Panc1 (cell line): ENCODE measurements at regions not wholly inside any gene's neighbourhood (a gene's known extent, or its start where the extent isn't known, plus 50 kb on each side); places are given as distances from the start of the nearest gene placed in this dataset.

Experiments
- ATAC-seq: fragments of 200-7000 bp; cut with Tn5 transposase; 2 replicates; pipeline ENCODE4 v1.9.1; 2020; ENCODE audit warnings: mild to moderate bottlenecking, moderate library complexity
- BruUV-seq: library from RNA; stranded (reverse); fragments of 400-500 nt; replicated peaks from 2 replicates; lab custom pipeline; 2021; lab: Mats Ljungman, UMichigan
- CTCF ChIA-PET: fragments of 300-600 bp; sonication (Branson Sonifier 250); formaldehyde crosslinking; loops from one replicate; lab custom pipeline; 2022; ENCODE audit warnings: antibody characterized with exemption; lab: Charles Lee
- POLR2A ChIA-PET: fragments of 300-600 bp; sonication (Branson Sonifier 250); formaldehyde crosslinking; loops from one replicate; lab custom pipeline; 2022; ENCODE audit warnings: antibody characterized with exemption; lab: Charles Lee
- DNase-seq: peaks from one replicate; pipeline ENCODE4 v3.0.0-alpha.2; 2010; ENCODE audit warnings: low read depth, low spot score
- H3K27ac ChIP-seq: 2 replicates; pipeline ENCODE4 v1.5.1; 2011; ENCODE audit warnings: mild to moderate bottlenecking, low read length, inconsistent platforms
- H3K27me3 ChIP-seq: fragments of 200-500 bp; sonication (Bioruptor generic); 2 replicates; pipeline ENCODE4 v1.6.0; 2014; ENCODE audit warnings: low read length, inconsistent platforms; ENCODE audit not compliant: control insufficient read depth, insufficient read depth
- H3K36me3 ChIP-seq: fragments of 200-500 bp; sonication (Bioruptor generic); 2 replicates; pipeline ENCODE4 v1.5.1; 2014; ENCODE audit warnings: inconsistent platforms, mild to moderate bottlenecking, low read length, moderate library complexity; ENCODE audit not compliant: control insufficient read depth, insufficient read depth
- H3K4me1 ChIP-seq: 2 replicates; pipeline ENCODE4 v1.5.1; 2011; ENCODE audit warnings: inconsistent platforms, mild to moderate bottlenecking, low read length, moderate library complexity; ENCODE audit not compliant: control insufficient read depth, insufficient read depth
- H3K4me3 ChIP-seq, 2 experiments: 2 replicates each; pipeline ENCODE4 v1.5.1; 2011 to 2012; ENCODE audit warnings: low read depth in 2 of 2, low read length in 2 of 2, mild to moderate bottlenecking in 2 of 2, inconsistent platforms in 1 of 2, moderate library complexity in 1 of 2
- H3K9me3 ChIP-seq: fragments of 200-500 bp; sonication (Bioruptor generic); 2 replicates; pipeline ENCODE4 v1.5.1; 2014; ENCODE audit warnings: low read depth, mild to moderate bottlenecking, inconsistent platforms, low read length, moderate library complexity; ENCODE audit not compliant: control insufficient read depth, insufficient read depth
- POLR2AphosphoS5 ChIP-seq: IDR thresholded peaks from 2 replicates; pipeline ENCODE4 v1.6.1; 2012; ENCODE audit warnings: mild to moderate bottlenecking, low read depth, low read length, moderate library complexity
- SIN3A ChIP-seq: IDR thresholded peaks from 2 replicates; pipeline ENCODE4 v1.6.1; 2012; ENCODE audit warnings: low read depth, mild to moderate bottlenecking, low read length, moderate library complexity, borderline replicate concordance; ENCODE audit not compliant: insufficient read depth
- TCF7L2 ChIP-seq: IDR thresholded peaks from 2 replicates; pipeline ENCODE4 v1.6.1; 2011; ENCODE audit warnings: mild to moderate bottlenecking, low read depth, low read length, inconsistent platforms
- in situ Hi-C: cut with HindIII; loops from 2 replicates; pipeline ENCODE4 v1.10.0; 2016; ENCODE audit warnings: low sequenced_read_pairs, low pct_unique_long_range_greater_than_20kb
- intact Hi-C: fragments of 100-400 bp; cut with micrococcal nuclease; formaldehyde crosslinking; loops from one replicate; pipeline ENCODE4 v1.10.0; 2022; ENCODE audit not compliant: unreplicated experiment
- TF ChIP-seq, protein P1 (sequence below), 2 experiments: IDR thresholded peaks; 2 replicates each; pipeline ENCODE4 v1.6.1; 2011 to 2012; ENCODE audit warnings: low read depth in 2 of 2, control low read depth in 1 of 2, low read length in 1 of 2, mild to moderate bottlenecking in 1 of 2, moderate library complexity in 1 of 2; ENCODE audit not compliant: insufficient read depth in 1 of 2
- TF ChIP-seq, protein P2 (sequence below): fragments of 450-650 bp; IDR thresholded peaks from 2 replicates; pipeline ENCODE4 v1.5.1; 2017; ENCODE audit warnings: mild to moderate bottlenecking

DNA sequence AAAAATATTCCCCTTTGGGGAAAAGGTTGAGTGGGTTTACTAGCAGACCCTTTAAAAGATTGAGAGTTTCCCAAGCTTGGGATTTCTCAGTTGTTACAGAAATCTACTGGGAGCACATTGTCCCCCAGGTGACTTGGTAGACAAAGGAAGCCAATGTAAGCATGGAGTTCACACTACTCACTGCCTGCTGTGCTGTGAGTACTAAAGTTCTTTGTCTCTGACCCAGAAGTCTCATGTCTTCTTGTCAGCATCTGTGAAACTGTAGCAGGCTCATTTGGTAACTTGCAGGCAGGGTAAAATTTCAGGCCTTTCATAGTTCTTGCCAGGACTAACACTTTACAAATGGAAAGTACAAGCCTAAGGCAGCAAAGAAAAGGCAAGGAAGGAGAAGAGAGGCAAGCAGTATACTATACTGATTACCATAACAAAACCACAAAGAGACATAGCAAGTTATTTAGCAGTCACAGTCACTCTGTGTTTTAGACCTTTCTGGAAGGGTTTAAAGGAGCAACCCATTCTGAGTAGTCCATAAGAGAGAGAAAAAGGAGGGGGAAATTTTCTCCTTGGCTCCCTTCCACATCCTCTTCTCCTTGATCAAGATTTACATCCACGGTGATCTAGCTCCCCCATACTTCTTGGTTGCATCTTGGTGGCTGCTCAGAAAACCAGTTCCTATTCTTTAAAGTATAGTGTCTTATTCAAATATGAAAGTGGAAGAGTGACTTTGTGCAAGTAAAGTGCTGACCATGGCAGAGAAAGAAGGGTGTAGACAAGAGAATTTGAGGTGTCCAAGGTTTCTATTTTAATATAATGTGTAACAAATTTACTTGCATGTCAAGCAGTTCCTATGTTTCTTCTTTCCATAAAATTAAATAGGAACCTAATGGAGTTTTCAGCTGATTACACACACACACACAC is 160.0 kb upstream of the PDE5A start:
- in situ Hi-C loops, result no loop called here
- Histone ChIP-seq H3K36me3 (no peaks in the 10 kb centered on the region), H3K27ac (peak overlapping the region; percentile 49; the same call in 1 of the 2 replicates), H3K4me3 (no peak overlapping the region), H3K4me1 (no peaks in the 10 kb centered on the region), H3K27me3 (no peaks in the 10 kb centered on the region), H3K9me3 (peaks cover 3% of the 10 kb centered on the region; the same call in 1 of the 2 replicates)
- POLR2A ChIA-PET, result no interaction called here
- intact Hi-C loops, result no loop called here
- DNase-seq (no peak), ATAC-seq (no peak)
- CTCF ChIA-PET, result no interaction called here
- TF ChIP-seq, protein P1, sequence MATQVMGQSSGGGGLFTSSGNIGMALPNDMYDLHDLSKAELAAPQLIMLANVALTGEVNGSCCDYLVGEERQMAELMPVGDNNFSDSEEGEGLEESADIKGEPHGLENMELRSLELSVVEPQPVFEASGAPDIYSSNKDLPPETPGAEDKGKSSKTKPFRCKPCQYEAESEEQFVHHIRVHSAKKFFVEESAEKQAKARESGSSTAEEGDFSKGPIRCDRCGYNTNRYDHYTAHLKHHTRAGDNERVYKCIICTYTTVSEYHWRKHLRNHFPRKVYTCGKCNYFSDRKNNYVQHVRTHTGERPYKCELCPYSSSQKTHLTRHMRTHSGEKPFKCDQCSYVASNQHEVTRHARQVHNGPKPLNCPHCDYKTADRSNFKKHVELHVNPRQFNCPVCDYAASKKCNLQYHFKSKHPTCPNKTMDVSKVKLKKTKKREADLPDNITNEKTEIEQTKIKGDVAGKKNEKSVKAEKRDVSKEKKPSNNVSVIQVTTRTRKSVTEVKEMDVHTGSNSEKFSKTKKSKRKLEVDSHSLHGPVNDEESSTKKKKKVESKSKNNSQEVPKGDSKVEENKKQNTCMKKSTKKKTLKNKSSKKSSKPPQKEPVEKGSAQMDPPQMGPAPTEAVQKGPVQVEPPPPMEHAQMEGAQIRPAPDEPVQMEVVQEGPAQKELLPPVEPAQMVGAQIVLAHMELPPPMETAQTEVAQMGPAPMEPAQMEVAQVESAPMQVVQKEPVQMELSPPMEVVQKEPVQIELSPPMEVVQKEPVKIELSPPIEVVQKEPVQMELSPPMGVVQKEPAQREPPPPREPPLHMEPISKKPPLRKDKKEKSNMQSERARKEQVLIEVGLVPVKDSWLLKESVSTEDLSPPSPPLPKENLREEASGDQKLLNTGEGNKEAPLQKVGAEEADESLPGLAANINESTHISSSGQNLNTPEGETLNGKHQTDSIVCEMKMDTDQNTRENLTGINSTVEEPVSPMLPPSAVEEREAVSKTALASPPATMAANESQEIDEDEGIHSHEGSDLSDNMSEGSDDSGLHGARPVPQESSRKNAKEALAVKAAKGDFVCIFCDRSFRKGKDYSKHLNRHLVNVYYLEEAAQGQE (IDR thresholded peaks at IDR 0.05; ENCODE audit: insufficient read depth in 1 of 2, low read depth in 2 of 2, low read length in 1 of 2), result no peak
- TF ChIP-seq, protein P2, sequence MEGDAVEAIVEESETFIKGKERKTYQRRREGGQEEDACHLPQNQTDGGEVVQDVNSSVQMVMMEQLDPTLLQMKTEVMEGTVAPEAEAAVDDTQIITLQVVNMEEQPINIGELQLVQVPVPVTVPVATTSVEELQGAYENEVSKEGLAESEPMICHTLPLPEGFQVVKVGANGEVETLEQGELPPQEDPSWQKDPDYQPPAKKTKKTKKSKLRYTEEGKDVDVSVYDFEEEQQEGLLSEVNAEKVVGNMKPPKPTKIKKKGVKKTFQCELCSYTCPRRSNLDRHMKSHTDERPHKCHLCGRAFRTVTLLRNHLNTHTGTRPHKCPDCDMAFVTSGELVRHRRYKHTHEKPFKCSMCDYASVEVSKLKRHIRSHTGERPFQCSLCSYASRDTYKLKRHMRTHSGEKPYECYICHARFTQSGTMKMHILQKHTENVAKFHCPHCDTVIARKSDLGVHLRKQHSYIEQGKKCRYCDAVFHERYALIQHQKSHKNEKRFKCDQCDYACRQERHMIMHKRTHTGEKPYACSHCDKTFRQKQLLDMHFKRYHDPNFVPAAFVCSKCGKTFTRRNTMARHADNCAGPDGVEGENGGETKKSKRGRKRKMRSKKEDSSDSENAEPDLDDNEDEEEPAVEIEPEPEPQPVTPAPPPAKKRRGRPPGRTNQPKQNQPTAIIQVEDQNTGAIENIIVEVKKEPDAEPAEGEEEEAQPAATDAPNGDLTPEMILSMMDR, result no peak
- no peak for TF ChIP-seq SIN3A
- no peak for TF ChIP-seq TCF7L2
- TF ChIP-seq POLR2AphosphoS5, result no peak
- no TSS peak for BruUV-seq

DNA sequence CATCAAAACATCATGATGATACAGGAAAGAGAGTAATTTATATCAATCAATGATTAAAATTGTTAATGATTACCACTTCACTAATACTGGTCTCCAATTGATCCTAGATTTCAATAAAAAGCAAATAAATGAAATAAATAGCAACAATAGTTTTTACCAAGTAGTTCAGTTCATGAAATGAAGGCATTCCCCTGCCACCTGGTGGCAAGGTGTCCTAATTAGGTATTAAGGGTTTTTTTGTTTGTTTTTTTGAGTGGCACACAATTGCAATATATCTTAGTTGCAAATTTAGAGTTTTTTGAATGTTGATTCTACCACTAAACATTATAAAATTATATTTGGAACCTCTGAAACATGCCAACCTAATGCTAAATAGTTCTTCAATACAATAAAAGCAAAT is 157.4 kb upstream of the PDE5A start:
- intact Hi-C loops, result loop anchor here (2.0 kb wide), 1 partner anchor 157 kb away; the partner anchor contains the start of gene PDE5A
- TF ChIP-seq, protein P1 (IDR thresholded peaks at IDR 0.05; ENCODE audit: insufficient read depth in 1 of 2, low read depth in 2 of 2, low read length in 1 of 2), result no peak
- TF ChIP-seq, protein P2, result peak; percentile 18; the same call in 1 of the 2 replicates
- BruUV-seq, result no TSS peak
- Histone ChIP-seq H3K4me3 (no peak overlapping the region), H3K36me3 (no peaks in the 10 kb centered on the region), H3K27ac (no peak overlapping the region; the same call in 1 of the 2 replicates), H3K27me3 (no peaks in the 10 kb centered on the region), H3K9me3 (peaks cover 3% of the 10 kb centered on the region; the same call in 1 of the 2 replicates), H3K4me1 (no peaks in the 10 kb centered on the region)
- ChIA-PET POLR2A (no interaction called here), CTCF (no interaction called here)
- DNase-seq (no peak), ATAC-seq (no peak)
- in situ Hi-C loops, result no loop called here
